ENCODE measurements at regions not wholly inside any gene's neighbourhood (a gene's known extent, or its start where the extent isn't known, plus 50 kb on each side); places are given as distances from the start of the nearest gene placed in this dataset.
"Not testable (repeated sequence)": the region's sequence is repeated elsewhere in the genome, so short reads cannot be mapped to it uniquely, and the experiment has no call there.

DNA sequence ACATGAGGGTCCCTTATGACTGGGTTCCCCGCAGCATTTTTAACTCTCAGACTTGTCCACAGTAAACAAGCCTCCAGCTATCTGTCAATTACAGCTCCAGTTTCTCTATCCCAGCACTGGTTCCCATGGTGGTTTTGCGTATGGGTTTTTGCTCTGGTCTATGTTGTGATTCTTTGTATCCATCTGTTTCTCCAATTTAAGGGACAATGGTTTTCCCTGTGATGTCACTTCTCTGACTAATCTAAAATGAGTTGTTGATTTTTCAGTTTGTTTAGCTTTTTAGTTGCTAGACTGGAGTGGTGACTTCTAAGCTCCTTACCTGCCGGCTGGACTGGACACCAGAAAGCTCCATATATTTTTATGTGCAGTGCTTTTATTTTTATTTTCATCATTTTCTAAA lies 303.7 kb downstream of the INHBA start:
- H3K9me3 Mint-ChIP-seq: peaks cover 17% of the 10 kb centered on the region

DNA sequence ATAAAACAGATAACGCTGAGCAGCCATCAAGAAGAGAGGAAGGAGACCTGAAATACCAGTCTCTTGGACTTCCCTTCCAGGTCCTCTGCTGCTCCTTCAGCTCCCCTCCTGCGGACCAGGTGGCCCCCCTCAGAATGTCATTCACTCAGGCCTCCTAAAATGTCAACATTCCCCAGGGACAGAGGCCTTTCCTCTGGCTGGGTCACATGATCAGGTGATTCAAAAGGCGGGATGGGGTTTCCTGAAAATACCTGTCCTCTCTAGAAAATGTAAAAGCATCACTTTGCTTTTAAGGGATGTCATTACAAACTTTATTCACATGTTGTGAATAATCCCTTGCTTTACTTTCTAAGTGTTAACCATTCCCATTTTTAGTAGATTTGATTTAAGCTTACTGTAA lies 311.1 kb downstream of the INHBA start:
- Mint-ChIP-seq H3K27me3 (ENCODE audit: low read depth) (no peaks in the 10 kb centered on the region), H3K4me3 (no peak overlapping the region), H3K27ac (no peak overlapping the region), H3K36me3 (ENCODE audit: low read depth) (no peaks in the 10 kb centered on the region), H3K4me1 (ENCODE audit: low read depth) (no peaks in the 10 kb centered on the region), H3K9me3 (peaks cover 4% of the 10 kb centered on the region)
- no peak for DNase-seq (ENCODE audit: low spot score)

More for the DNA sequence above, 303.7 kb downstream of the INHBA start:
- H3K4me3 Mint-ChIP-seq: no peak overlapping the region
- no peak overlapping the region for H3K27ac Mint-ChIP-seq
- no peaks in the 10 kb centered on the region for H3K36me3 Mint-ChIP-seq (ENCODE audit: low read depth)
- H3K4me1 Mint-ChIP-seq (ENCODE audit: low read depth): no peaks in the 10 kb centered on the region
- no peaks in the 10 kb centered on the region for H3K27me3 Mint-ChIP-seq (ENCODE audit: low read depth)
- no peak for DNase-seq (ENCODE audit: low spot score)

GRCh38 chr7:41388933-41389332 lies 314.0 kb downstream of the INHBA start:
- H3K4me3 Mint-ChIP-seq; H3K4me1 Mint-ChIP-seq (ENCODE audit: low read depth); H3K27ac Mint-ChIP-seq; H3K27me3 Mint-ChIP-seq (ENCODE audit: low read depth); H3K9me3 Mint-ChIP-seq; H3K36me3 Mint-ChIP-seq (ENCODE audit: low read depth); DNase-seq (ENCODE audit: low spot score): not testable (repeated sequence)

DNA sequence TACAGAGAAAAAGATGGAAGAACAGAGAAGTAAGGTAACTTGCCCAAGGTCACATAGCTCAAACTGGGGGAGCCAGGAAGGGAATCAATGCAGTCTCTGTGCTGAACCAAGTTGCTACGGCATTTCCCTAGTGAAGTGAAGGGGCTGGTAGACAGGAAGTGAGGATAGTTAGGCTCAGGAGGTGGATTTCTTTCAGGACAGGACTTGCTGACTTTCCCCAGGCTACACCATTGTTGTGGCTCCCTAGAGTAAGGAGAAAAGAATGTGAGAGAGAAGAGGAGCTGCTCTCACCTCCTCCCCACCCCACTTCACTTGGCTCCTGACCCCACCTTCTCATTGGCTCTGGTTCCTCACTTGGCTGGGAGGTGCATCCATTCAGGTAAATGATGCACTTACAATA lies 316.9 kb downstream of the INHBA start:
- Mint-ChIP-seq H3K36me3 (ENCODE audit: low read depth) (no peaks in the 10 kb centered on the region), H3K4me1 (ENCODE audit: low read depth) (no peaks in the 10 kb centered on the region), H3K27ac (no peak overlapping the region), H3K9me3 (peaks cover 14% of the 10 kb centered on the region), H3K4me3 (no peak overlapping the region), H3K27me3 (ENCODE audit: low read depth) (no peaks in the 10 kb centered on the region)
- DNase-seq (ENCODE audit: low spot score): no peak

GRCh38 chr7:41384418-41384817 lies 318.5 kb downstream of the INHBA start:
- no peaks in the 10 kb centered on the region for H3K36me3 Mint-ChIP-seq (ENCODE audit: low read depth)
- H3K4me3 Mint-ChIP-seq: no peak overlapping the region
- H3K9me3 Mint-ChIP-seq: peaks cover 10% of the 10 kb centered on the region
- no peaks in the 10 kb centered on the region for H3K4me1 Mint-ChIP-seq (ENCODE audit: low read depth)
- H3K27me3 Mint-ChIP-seq (ENCODE audit: low read depth): no peaks in the 10 kb centered on the region
- H3K27ac Mint-ChIP-seq: no peak overlapping the region
- DNase-seq (ENCODE audit: low spot score): no peak

GRCh38 chr7:41383596-41383995 lies 319.3 kb downstream of the INHBA start:
- no peaks in the 10 kb centered on the region for H3K4me1 Mint-ChIP-seq (ENCODE audit: low read depth)
- no peak overlapping the region for H3K4me3 Mint-ChIP-seq
- peaks cover 10% of the 10 kb centered on the region for H3K9me3 Mint-ChIP-seq
- DNase-seq (ENCODE audit: low spot score): no peak
- no peaks in the 10 kb centered on the region for H3K36me3 Mint-ChIP-seq (ENCODE audit: low read depth)
- H3K27ac Mint-ChIP-seq: no peak overlapping the region
- H3K27me3 Mint-ChIP-seq (ENCODE audit: low read depth): no peaks in the 10 kb centered on the region

- Mint-ChIP-seq H3K27ac (no peak overlapping the region), H3K27me3 (ENCODE audit: low read depth) (no peaks in the 10 kb centered on the region), H3K9me3 (peaks cover 7% of the 10 kb centered on the region), H3K36me3 (ENCODE audit: low read depth) (no peaks in the 10 kb centered on the region), H3K4me1 (ENCODE audit: low read depth) (no peaks in the 10 kb centered on the region), H3K4me3 (no peak overlapping the region)
- DNase-seq (ENCODE audit: low spot score): no peak
Observed at GRCh38 chr7:41378156-41378555, 324.7 kb downstream of the INHBA start.

DNA sequence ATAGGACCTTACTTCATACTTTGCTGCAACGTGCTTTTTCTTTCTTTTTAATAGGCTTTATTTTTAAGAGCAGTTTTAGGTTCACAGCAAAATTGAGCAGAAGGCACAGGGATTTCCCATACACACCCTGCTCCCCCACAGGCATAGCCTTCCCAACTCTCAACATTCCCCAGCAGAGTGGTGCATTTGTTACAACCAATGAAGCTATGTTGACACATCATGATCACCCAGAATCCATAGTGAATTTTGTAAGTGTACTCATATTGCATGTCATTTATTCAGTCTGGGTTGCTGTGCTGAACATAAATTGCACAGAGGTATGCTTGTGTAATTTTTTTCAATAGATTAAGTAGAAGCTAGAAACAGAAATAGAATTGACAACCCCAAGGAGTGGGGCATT lies 327.3 kb downstream of the INHBA start:
- Mint-ChIP-seq H3K4me3 (no peak overlapping the region), H3K9me3 (no peaks in the 10 kb centered on the region), H3K4me1 (ENCODE audit: low read depth) (no peaks in the 10 kb centered on the region), H3K27ac (no peak overlapping the region), H3K27me3 (ENCODE audit: low read depth) (no peaks in the 10 kb centered on the region), H3K36me3 (ENCODE audit: low read depth) (no peaks in the 10 kb centered on the region)
- no peak for DNase-seq (ENCODE audit: low spot score)

DNA sequence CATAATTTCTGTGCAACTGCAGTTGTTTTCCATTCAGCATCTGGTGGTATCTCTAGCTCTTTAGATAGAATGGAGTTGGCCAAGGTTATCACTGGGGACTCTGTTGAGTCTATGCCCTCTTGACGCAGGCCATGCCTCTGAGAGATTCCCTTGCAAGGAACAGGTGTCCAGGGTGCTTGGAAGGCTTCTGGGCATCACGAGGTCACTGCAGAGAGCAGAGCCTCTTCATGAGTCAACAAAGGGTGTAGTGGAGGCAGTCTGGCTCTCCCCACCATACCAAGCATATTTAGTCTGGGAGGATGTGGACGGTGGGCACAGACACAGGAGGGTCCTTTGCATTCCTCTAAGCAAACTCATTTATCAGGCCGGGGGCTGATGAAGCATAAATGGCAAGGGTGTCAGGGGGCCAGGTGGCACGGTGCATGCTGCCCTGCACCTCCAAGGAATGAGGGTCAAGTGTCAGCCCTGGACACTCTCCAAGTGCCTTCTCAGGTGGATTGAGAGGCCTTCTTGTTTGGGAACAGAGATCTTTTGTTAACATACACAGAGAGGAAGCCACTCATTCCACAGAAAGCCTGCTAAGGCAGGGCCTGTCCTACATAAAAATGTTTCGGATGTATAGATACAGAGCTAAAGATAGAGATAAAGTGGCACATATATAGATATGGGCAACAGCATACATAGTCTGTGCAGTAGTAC lies 328.6 kb downstream of the INHBA start:
- Mint-ChIP-seq H3K4me3 (no peak overlapping the region), H3K27me3 (ENCODE audit: low read depth) (no peaks in the 10 kb centered on the region), H3K4me1 (ENCODE audit: low read depth) (no peaks in the 10 kb centered on the region), H3K9me3 (no peaks in the 10 kb centered on the region), H3K27ac (no peak overlapping the region), H3K36me3 (ENCODE audit: low read depth) (no peaks in the 10 kb centered on the region)
- no peak for DNase-seq (ENCODE audit: low spot score)

DNA sequence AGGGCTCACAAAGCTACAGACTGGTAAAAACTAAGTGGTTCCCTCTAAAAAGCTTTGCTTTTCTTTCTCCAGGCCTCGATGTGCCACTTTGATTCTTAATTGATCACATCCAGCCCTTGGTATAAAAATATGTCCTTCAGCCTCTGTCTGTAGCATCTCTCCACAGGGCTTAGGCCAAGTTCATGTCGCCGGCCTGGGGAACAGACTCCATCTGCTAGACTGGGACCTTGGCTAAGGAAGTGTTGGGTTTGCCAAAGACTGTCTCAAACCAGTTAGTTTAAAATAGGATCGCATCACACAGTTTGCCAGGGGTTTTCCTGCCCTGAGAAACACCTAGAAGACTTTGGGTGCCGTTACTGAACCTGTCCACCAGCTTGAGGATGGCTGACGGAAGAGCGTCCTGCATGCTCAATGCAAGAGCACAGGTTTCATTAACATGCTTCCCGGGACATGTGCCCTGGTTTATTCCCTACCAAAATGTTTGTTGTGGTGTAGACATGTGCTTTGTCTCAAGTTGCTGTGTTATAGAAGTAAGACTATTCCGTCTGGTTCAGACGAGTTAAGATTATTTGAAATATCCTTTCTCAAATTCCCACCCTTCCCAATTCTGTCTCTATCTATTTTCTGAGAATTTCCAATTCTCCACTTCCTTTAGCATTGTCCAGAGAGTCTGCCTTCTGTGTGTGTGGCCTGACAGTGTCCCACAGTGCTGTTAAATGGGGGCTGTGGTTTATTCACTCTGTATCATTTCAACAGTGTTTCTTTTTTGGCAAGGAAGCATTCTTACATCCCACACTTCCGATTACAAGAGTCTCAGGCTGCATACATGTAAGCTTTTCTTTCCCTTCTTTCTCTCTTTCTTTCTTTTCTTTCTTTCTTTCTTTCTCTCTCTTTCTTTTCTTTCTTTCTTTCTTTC lies 334.7 kb downstream of the INHBA start:
- Mint-ChIP-seq H3K36me3 (ENCODE audit: low read depth) (no peaks in the 10 kb centered on the region), H3K4me1 (ENCODE audit: low read depth) (no peaks in the 10 kb centered on the region), H3K4me3 (no peak overlapping the region), H3K9me3 (peaks cover 5% of the 10 kb centered on the region), H3K27me3 (ENCODE audit: low read depth) (no peaks in the 10 kb centered on the region), H3K27ac (no peak overlapping the region)
- no peak for DNase-seq (ENCODE audit: low spot score)

GRCh38 chr7:41351091-41351490 lies 351.8 kb downstream of the INHBA start:
- Mint-ChIP-seq H3K27ac (no peak overlapping the region), H3K4me3 (no peak overlapping the region), H3K36me3 (ENCODE audit: low read depth) (no peaks in the 10 kb centered on the region), H3K9me3 (peaks cover 4% of the 10 kb centered on the region), H3K27me3 (ENCODE audit: low read depth) (no peaks in the 10 kb centered on the region), H3K4me1 (ENCODE audit: low read depth) (no peaks in the 10 kb centered on the region)
- DNase-seq (ENCODE audit: low spot score): no peak

DNA sequence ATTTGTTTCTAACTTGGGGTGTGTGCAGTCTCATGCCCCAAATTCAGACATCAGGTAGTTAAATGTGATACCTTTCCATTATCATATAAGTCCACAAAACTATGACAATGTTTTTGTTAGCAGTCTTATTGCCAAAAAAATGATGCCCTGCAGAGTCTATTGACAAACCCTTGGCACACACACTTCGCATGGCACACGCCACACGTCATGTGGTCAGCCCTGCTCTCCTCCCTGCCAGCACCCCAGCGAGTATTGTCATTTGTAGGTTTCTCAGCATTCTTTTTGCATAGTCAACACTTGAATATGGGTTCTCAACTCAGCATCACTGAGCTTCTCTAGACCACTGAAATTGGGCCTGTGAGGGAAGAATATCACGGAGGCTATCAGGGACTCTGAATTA lies 356.0 kb downstream of the INHBA start:
- no peak overlapping the region for H3K4me3 Mint-ChIP-seq
- H3K27ac Mint-ChIP-seq: no peak overlapping the region
- H3K36me3 Mint-ChIP-seq (ENCODE audit: low read depth): no peaks in the 10 kb centered on the region
- H3K9me3 Mint-ChIP-seq: peaks cover 19% of the 10 kb centered on the region
- H3K4me1 Mint-ChIP-seq (ENCODE audit: low read depth): no peaks in the 10 kb centered on the region
- DNase-seq (ENCODE audit: low spot score): no peak
- H3K27me3 Mint-ChIP-seq (ENCODE audit: low read depth): no peaks in the 10 kb centered on the region

GRCh38 chr7:41339913-41340676 lies 362.8 kb downstream of the INHBA start:
- Mint-ChIP-seq H3K4me3 (no peak overlapping the region), H3K27ac (no peak overlapping the region), H3K27me3 (ENCODE audit: low read depth) (no peaks in the 10 kb centered on the region), H3K4me1 (ENCODE audit: low read depth) (no peaks in the 10 kb centered on the region), H3K36me3 (ENCODE audit: low read depth) (no peaks in the 10 kb centered on the region), H3K9me3 (peaks cover 22% of the 10 kb centered on the region)
- no peak for DNase-seq (ENCODE audit: low spot score)

GRCh38 chr7:41336981-41337380 lies 365.9 kb downstream of the INHBA start:
- peaks cover 3% of the 10 kb centered on the region for H3K9me3 Mint-ChIP-seq
- no peaks in the 10 kb centered on the region for H3K27me3 Mint-ChIP-seq (ENCODE audit: low read depth)
- H3K27ac Mint-ChIP-seq: no peak overlapping the region
- H3K4me3 Mint-ChIP-seq: no peak overlapping the region
- DNase-seq (ENCODE audit: low spot score): no peak
- no peaks in the 10 kb centered on the region for H3K4me1 Mint-ChIP-seq (ENCODE audit: low read depth)
- no peaks in the 10 kb centered on the region for H3K36me3 Mint-ChIP-seq (ENCODE audit: low read depth)
